Mesenchymal stem cell (in vitro differentiated cells and primary cell): ENCODE measurements at regions not wholly inside any gene's neighbourhood (a gene's known extent, or its start where the extent isn't known, plus 50 kb on each side); places are given as distances from the start of the nearest gene placed in this dataset.

Experiments used
- DNase-seq: peaks from one replicate; pipeline ENCODE4 v3.0.0-alpha.2; 2013
- H2AFZ ChIP-seq: one replicate; pipeline ENCODE4 v1.6.1; 2013; ENCODE audit warnings: low read depth, mild to moderate bottlenecking, control low read depth, inconsistent platforms, low read length, moderate library complexity
- H2AK5ac ChIP-seq: 2 replicates; pipeline ENCODE4 v1.6.1; 2013; ENCODE audit warnings: low read length, moderate library complexity, mild to moderate bottlenecking, inconsistent platforms; ENCODE audit not compliant: severe bottlenecking
- H2BK120ac ChIP-seq: one replicate; pipeline ENCODE4 v1.6.1; 2013; ENCODE audit warnings: low read depth, mild to moderate bottlenecking, inconsistent platforms, low read length, moderate library complexity
- H2BK12ac ChIP-seq, 2 experiments: one replicate each; pipeline ENCODE4 v1.6.1; 2013; ENCODE audit warnings: inconsistent platforms in 2 of 2, low read length in 2 of 2, mild to moderate bottlenecking in 2 of 2, moderate library complexity in 2 of 2, control low read depth in 1 of 2
- H2BK15ac ChIP-seq: one replicate; pipeline ENCODE4 v1.6.1; 2013; ENCODE audit warnings: mild to moderate bottlenecking, low read depth, inconsistent platforms; ENCODE audit not compliant: poor library complexity, severe bottlenecking
- H2BK5ac ChIP-seq: 2 replicates; pipeline ENCODE4 v1.6.1; 2013; ENCODE audit warnings: low read depth, mild to moderate bottlenecking, low read length, control low read depth, inconsistent platforms; ENCODE audit not compliant: poor library complexity, severe bottlenecking
- H3K14ac ChIP-seq, 2 experiments: one replicate each; pipeline ENCODE4 v1.6.1; 2013; ENCODE audit warnings: inconsistent platforms in 2 of 2, low read length in 2 of 2, control low read depth in 1 of 2, mild to moderate bottlenecking in 1 of 2, moderate library complexity in 1 of 2
- H3K18ac ChIP-seq, 2 experiments: one replicate each; pipeline ENCODE4 v1.6.1; 2013; ENCODE audit warnings: inconsistent platforms in 2 of 2, low read length in 2 of 2, control low read depth in 1 of 2, low read depth in 1 of 2, mild to moderate bottlenecking in 1 of 2
- H3K23ac ChIP-seq, 2 experiments: one replicate each; pipeline ENCODE4 v1.6.1; 2013; ENCODE audit warnings: inconsistent platforms in 2 of 2, low read length in 2 of 2, mild to moderate bottlenecking in 2 of 2, moderate library complexity in 2 of 2, control low read depth in 1 of 2
- H3K27ac ChIP-seq: 2 replicates; pipeline ENCODE4 v1.5.1; 2013; ENCODE audit warnings: mild to moderate bottlenecking, moderate library complexity, low read length, control low read depth, inconsistent platforms; ENCODE audit not compliant: poor library complexity, severe bottlenecking
- H3K27me3 ChIP-seq, 2 experiments: 2 replicates each; pipeline versions ENCODE4 v1.6.1 to v1.7.0; 2013; ENCODE audit warnings: low read length in 2 of 2, mild to moderate bottlenecking in 2 of 2, moderate library complexity in 2 of 2, control low read depth in 1 of 2, inconsistent platforms in 1 of 2; ENCODE audit not compliant: control insufficient read depth in 1 of 2, insufficient read depth in 1 of 2
- H3K36me3 ChIP-seq, 2 experiments: 2 replicates each; pipeline versions ENCODE4 v1.6.1 to v1.7.0; 2013; ENCODE audit warnings: low read length in 2 of 2, control low read depth in 1 of 2, inconsistent platforms in 1 of 2, low read depth in 1 of 2, mild to moderate bottlenecking in 1 of 2; ENCODE audit not compliant: insufficient read depth in 2 of 2, control insufficient read depth in 1 of 2
- H3K4ac ChIP-seq, 2 experiments: one replicate each; pipeline ENCODE4 v1.6.1; 2013; ENCODE audit warnings: inconsistent platforms in 2 of 2, low read length in 2 of 2, mild to moderate bottlenecking in 2 of 2, moderate library complexity in 2 of 2, control low read depth in 1 of 2, low read depth in 1 of 2
- H3K4me1 ChIP-seq: 2 replicates; pipeline ENCODE4 v1.6.1; 2013; ENCODE audit warnings: low read depth, low read length, control low read depth; ENCODE audit not compliant: control insufficient read depth, insufficient read depth
- H3K4me2 ChIP-seq: 2 replicates; pipeline ENCODE4 v1.6.1; 2013; ENCODE audit warnings: low read length, mild to moderate bottlenecking, inconsistent platforms; ENCODE audit not compliant: poor library complexity, severe bottlenecking
- H3K4me3 ChIP-seq, 2 experiments: 2 replicates each; pipeline versions ENCODE4 v1.5.1 to v1.7.0; 2013; ENCODE audit warnings: low read length in 2 of 2, mild to moderate bottlenecking in 2 of 2, control low read depth in 1 of 2, low read depth in 1 of 2; ENCODE audit not compliant: insufficient read depth in 1 of 2
- H3K79me1 ChIP-seq: replicated peaks from 2 replicates; pipeline ENCODE4 v1.6.1; 2013; ENCODE audit warnings: mild to moderate bottlenecking, control low read depth, low read length, inconsistent platforms; ENCODE audit not compliant: poor library complexity, severe bottlenecking
- H3K9ac ChIP-seq: 2 replicates; pipeline ENCODE4 v1.7.0; 2013; ENCODE audit warnings: mild to moderate bottlenecking, low read length, moderate library complexity
- H3K9me3 ChIP-seq: 2 replicates; pipeline ENCODE4 v1.7.0; 2013; ENCODE audit warnings: mild to moderate bottlenecking, low read length; ENCODE audit not compliant: control insufficient read depth
- H4K8ac ChIP-seq: one replicate; pipeline ENCODE4 v1.6.1; 2013; ENCODE audit warnings: inconsistent platforms, mild to moderate bottlenecking, low read length, moderate library complexity
- H4K91ac ChIP-seq: one replicate; pipeline ENCODE4 v1.6.1; 2013; ENCODE audit warnings: mild to moderate bottlenecking, low read length, inconsistent platforms
- WGBS: methylation state at CpG from one replicate; pipeline ENCODE4 v1.1.7; 2013; ENCODE audit warnings: mixed read lengths; 5-methylcytosine and 5-hydroxymethylcytosine counted together

GRCh38 chr3:162971715-162972114, 1475.1 kb downstream of the OTOL1 start:
- no peak overlapping the region for H3K4me3 ChIP-seq
- H3K27ac ChIP-seq, result no peak overlapping the region
- no peaks in the 10 kb centered on the region for H3K9me3 ChIP-seq
- no peak for DNase-seq
- H2BK15ac ChIP-seq, result no peak overlapping the region
- H3K4me2 ChIP-seq, result no peak overlapping the region
- no peaks in the 10 kb centered on the region for H3K27me3 ChIP-seq
- WGBS, result 100% methylated on average over 2 of the region's 2 CpGs
- no peaks in the 10 kb centered on the region for H3K4me1 ChIP-seq
- H3K14ac ChIP-seq, result no peak overlapping the region
- no peaks in the 10 kb centered on the region for H3K36me3 ChIP-seq
- no peak overlapping the region for H3K4ac ChIP-seq
- H4K8ac ChIP-seq, result no peak overlapping the region
- H2BK120ac ChIP-seq, result no peak overlapping the region
- H3K23ac ChIP-seq, result no peak overlapping the region
- H3K18ac ChIP-seq, result no peak overlapping the region
- no peak overlapping the region for H2AFZ ChIP-seq
- no peak overlapping the region for H2BK12ac ChIP-seq
- no peaks in the 10 kb centered on the region for H3K79me1 ChIP-seq
- H4K91ac ChIP-seq, result no peak overlapping the region
- no peak overlapping the region for H2BK5ac ChIP-seq
- H2AK5ac ChIP-seq, result no peak overlapping the region
- no peak overlapping the region for H3K9ac ChIP-seq

DNA sequence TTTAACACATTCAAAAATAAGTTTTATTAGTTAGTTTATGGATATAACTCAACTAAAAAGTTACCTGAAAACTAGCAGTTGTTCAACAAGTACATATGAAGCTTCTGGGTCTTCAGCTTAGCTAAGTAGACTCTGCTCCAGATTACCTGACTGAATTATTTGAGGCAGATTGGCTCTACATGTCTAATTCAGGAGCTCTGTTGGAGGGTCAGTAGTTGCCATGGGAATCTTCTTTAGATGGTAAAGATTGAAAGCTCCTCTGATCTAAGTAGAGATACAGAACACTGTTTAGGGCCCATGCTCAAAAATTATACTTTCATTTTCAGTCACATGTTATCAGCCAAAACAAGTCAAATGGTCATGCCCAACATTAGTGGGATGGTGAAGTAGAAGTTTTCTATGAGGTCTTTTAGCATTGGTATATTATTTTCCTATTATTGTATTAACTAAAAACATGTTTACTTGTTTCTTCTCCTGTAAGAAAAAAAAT, 1476.9 kb downstream of the OTOL1 start:
- H2BK5ac ChIP-seq, result no peak overlapping the region
- no peak overlapping the region for H3K27ac ChIP-seq
- no peak overlapping the region for H2AFZ ChIP-seq
- H3K27me3 ChIP-seq, result no peaks in the 10 kb centered on the region
- H3K79me1 ChIP-seq, result no peaks in the 10 kb centered on the region
- no peak overlapping the region for H2BK120ac ChIP-seq
- no peak overlapping the region for H3K18ac ChIP-seq
- no peaks in the 10 kb centered on the region for H3K36me3 ChIP-seq
- H2AK5ac ChIP-seq, result no peak overlapping the region
- H2BK15ac ChIP-seq, result no peak overlapping the region
- no peak overlapping the region for H3K23ac ChIP-seq
- no peak overlapping the region for H3K4ac ChIP-seq
- H3K14ac ChIP-seq, result no peak overlapping the region
- no peak for DNase-seq
- H3K9me3 ChIP-seq, result no peaks in the 10 kb centered on the region
- no peak overlapping the region for H3K9ac ChIP-seq
- no peak overlapping the region for H2BK12ac ChIP-seq
- no peak overlapping the region for H4K91ac ChIP-seq
- no peak overlapping the region for H3K4me3 ChIP-seq
- H4K8ac ChIP-seq, result no peak overlapping the region
- H3K4me1 ChIP-seq, result no peaks in the 10 kb centered on the region
- no peak overlapping the region for H3K4me2 ChIP-seq

DNA sequence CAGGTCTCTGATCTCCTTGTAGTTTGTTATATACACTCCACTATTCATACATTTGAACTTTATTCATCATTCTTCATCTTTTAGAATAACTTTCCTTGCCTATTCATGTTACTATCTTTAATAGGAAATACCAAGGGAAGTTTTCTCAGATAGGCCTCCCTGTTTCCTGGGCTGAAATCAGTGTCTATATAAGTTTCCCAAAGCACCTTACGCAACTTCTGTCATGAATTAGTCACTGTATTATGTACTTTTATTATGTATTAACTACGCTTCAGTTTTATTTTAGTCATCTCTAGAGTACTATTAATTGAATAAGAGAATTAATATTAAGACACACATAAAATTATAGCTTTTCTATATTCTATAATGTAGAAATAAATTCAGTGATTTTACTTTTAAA, 1481.5 kb downstream of the OTOL1 start:
- Histone ChIP-seq H3K4me2 (no peak overlapping the region), H3K18ac (no peak overlapping the region), H3K4me3 (no peak overlapping the region), H3K79me1 (no peaks in the 10 kb centered on the region), H3K27me3 (no peaks in the 10 kb centered on the region), H2AFZ (no peak overlapping the region), H3K4me1 (no peaks in the 10 kb centered on the region), H2AK5ac (no peak overlapping the region), H4K91ac (no peak overlapping the region), H3K9me3 (no peaks in the 10 kb centered on the region), H3K36me3 (no peaks in the 10 kb centered on the region), H3K14ac (no peak overlapping the region), H2BK5ac (no peak overlapping the region), H3K9ac (no peak overlapping the region), H2BK12ac (no peak overlapping the region), H2BK15ac (no peak overlapping the region), H3K27ac (no peak overlapping the region), H3K4ac (no peak overlapping the region), H2BK120ac (no peak overlapping the region), H4K8ac (no peak overlapping the region), H3K23ac (no peak overlapping the region)
- WGBS, result no CpG with 5 or more reads among the region's 2 CpGs
- DNase-seq, result no peak

DNA sequence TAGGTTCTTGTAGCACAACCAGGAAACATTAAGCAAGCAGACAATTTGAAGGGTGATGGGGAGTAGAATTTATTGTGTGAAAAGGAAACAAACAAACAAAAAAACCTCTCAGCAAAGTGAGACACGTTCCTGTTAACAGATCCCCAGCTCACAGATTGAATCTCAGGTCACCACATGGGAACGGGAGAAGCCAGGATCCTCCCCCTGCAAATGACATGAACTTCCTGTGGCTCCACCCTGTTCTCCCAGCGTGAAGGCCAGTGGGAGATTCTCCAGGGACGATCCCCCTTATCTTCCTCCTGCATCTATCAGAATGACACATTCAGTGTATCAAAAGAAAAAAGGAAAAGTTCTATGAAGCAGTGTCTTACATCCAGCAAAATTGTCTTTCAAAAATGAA, 1488.1 kb downstream of the OTOL1 start:
- Histone ChIP-seq H4K91ac (no peak overlapping the region), H2BK15ac (no peak overlapping the region), H2AK5ac (no peak overlapping the region), H2AFZ (no peak overlapping the region), H3K14ac (no peak overlapping the region), H3K4me2 (no peak overlapping the region), H3K9ac (peak overlapping the region; percentile 46), H3K9me3 (no peaks in the 10 kb centered on the region), H3K23ac (no peak overlapping the region), H3K4me3 (no peak overlapping the region), H2BK120ac (no peak overlapping the region), H3K27me3 (no peaks in the 10 kb centered on the region), H3K27ac (no peak overlapping the region), H3K36me3 (no peaks in the 10 kb centered on the region), H3K4me1 (no peaks in the 10 kb centered on the region), H4K8ac (no peak overlapping the region), H2BK5ac (no peak overlapping the region), H3K18ac (no peak overlapping the region), H2BK12ac (no peak overlapping the region), H3K4ac (no peak overlapping the region), H3K79me1 (no peaks in the 10 kb centered on the region)
- no peak for DNase-seq
- WGBS, result 6% methylated on average over 2 of the region's 4 CpGs
